ENCODE measurements at regions not wholly inside any gene's neighbourhood (a gene's known extent, or its start where the extent isn't known, plus 50 kb on each side); places are given as distances from the start of the nearest gene placed in this dataset.

DNA sequence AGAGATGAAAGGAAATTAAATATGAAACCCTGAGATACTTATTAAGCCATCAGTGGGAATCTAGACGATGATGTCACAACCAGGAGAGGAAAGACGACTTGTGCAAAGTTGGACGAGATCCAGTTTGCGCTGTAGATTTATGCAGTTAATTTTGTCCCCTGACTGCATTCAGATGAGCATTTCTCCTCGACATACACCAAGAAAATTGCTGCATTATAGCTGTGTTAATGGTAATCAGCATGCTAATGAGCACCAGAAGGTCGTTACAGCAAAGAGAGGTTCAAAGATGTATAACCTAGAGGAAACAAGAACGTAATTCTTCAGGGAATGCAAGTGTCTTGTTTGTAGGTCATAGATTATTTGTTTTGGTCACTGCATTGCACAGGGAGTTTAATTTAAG, 371.7 kb downstream of the RBM26 start:
- intact Hi-C loops (cut with micrococcal nuclease; ENCODE audit: unreplicated experiment): no loop called here
- no peak for DNase-seq
- Mint-ChIP-seq H3K27me3 (ENCODE audit: unreplicated experiment) (no peaks in the 10 kb centered on the region), H3K27ac (ENCODE audit: unreplicated experiment) (no peak overlapping the region), H3K9me3 (ENCODE audit: low read depth, unreplicated experiment) (no peaks in the 10 kb centered on the region), H3K4me3 (ENCODE audit: low read depth, unreplicated experiment) (no peak overlapping the region), H3K4me1 (ENCODE audit: low read depth, unreplicated experiment) (no peaks in the 10 kb centered on the region), H3K36me3 (ENCODE audit: insufficient read depth, unreplicated experiment) (no peaks in the 10 kb centered on the region)
- CTCF ChIA-PET: no interaction called here
- TF ChIP-seq, protein P1, sequence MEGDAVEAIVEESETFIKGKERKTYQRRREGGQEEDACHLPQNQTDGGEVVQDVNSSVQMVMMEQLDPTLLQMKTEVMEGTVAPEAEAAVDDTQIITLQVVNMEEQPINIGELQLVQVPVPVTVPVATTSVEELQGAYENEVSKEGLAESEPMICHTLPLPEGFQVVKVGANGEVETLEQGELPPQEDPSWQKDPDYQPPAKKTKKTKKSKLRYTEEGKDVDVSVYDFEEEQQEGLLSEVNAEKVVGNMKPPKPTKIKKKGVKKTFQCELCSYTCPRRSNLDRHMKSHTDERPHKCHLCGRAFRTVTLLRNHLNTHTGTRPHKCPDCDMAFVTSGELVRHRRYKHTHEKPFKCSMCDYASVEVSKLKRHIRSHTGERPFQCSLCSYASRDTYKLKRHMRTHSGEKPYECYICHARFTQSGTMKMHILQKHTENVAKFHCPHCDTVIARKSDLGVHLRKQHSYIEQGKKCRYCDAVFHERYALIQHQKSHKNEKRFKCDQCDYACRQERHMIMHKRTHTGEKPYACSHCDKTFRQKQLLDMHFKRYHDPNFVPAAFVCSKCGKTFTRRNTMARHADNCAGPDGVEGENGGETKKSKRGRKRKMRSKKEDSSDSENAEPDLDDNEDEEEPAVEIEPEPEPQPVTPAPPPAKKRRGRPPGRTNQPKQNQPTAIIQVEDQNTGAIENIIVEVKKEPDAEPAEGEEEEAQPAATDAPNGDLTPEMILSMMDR (IDR thresholded peaks at IDR 0.05; ENCODE audit: unreplicated experiment): no peak
- no TSS peak for BruUV-seq (replicated peaks)

DNA sequence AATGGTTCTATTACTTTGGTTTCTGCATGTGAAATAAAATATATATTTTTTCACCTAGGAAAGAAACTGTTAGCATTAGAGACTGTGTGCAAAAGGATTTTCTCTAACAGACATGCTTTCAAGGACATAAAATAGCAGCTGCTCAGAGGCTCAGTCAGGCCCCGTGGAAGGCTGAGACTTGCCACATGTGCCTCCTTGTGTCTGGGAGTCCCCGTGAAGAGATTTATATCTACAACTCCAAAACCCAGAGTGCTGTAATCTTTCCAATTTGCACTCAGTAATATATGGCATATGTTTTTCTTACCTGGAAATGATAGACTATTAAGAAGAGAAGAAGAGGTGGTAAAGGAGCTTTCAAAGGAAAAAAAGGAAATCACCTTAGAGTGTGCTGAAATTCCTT, 371.6 kb upstream of the OBI1 start:
- H3K4me3 Mint-ChIP-seq (ENCODE audit: low read depth, unreplicated experiment): no peak overlapping the region
- BruUV-seq (replicated peaks): no TSS peak
- CTCF ChIA-PET: no interaction called here
- H3K36me3 Mint-ChIP-seq (ENCODE audit: insufficient read depth, unreplicated experiment): no peaks in the 10 kb centered on the region
- H3K9me3 Mint-ChIP-seq (ENCODE audit: low read depth, unreplicated experiment): no peaks in the 10 kb centered on the region
- DNase-seq: no peak
- intact Hi-C loops (cut with micrococcal nuclease; ENCODE audit: unreplicated experiment): no loop called here
- TF ChIP-seq, protein P1 (IDR thresholded peaks at IDR 0.05; ENCODE audit: unreplicated experiment): no peak
- no peaks in the 10 kb centered on the region for H3K4me1 Mint-ChIP-seq (ENCODE audit: low read depth, unreplicated experiment)
- H3K27ac Mint-ChIP-seq (ENCODE audit: unreplicated experiment): no peak overlapping the region
- H3K27me3 Mint-ChIP-seq (ENCODE audit: unreplicated experiment): no peaks in the 10 kb centered on the region

DNA sequence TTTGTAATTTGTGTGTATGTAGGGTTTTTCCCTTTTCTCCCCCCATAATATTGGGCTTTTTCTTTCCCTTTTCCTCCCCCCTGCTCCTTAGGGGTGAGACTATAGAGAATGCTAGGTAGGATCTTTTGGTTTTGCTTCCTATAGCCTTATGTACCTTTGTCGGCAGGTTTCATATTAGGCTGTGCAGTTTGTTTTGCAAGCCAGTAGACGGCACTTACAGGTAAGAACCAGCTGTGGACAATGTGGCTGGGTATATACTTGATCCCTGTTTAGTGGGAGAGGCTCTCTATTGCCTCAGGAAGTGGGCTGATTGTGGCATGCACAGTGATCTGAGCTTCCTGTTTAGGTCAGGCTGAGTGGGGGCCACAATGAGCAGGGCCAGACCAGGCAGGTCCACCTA, 359.2 kb upstream of the OBI1 start:
- Mint-ChIP-seq H3K4me3 (ENCODE audit: low read depth, unreplicated experiment) (no peak overlapping the region), H3K36me3 (ENCODE audit: insufficient read depth, unreplicated experiment) (no peaks in the 10 kb centered on the region), H3K4me1 (ENCODE audit: low read depth, unreplicated experiment) (no peaks in the 10 kb centered on the region), H3K27ac (ENCODE audit: unreplicated experiment) (no peak overlapping the region), H3K9me3 (ENCODE audit: low read depth, unreplicated experiment) (no peaks in the 10 kb centered on the region), H3K27me3 (ENCODE audit: unreplicated experiment) (no peaks in the 10 kb centered on the region)
- CTCF ChIA-PET: no interaction called here
- BruUV-seq (replicated peaks): no TSS peak
- DNase-seq: no peak
- intact Hi-C loops (cut with micrococcal nuclease; ENCODE audit: unreplicated experiment): no loop called here
- TF ChIP-seq, protein P1 (IDR thresholded peaks at IDR 0.05; ENCODE audit: unreplicated experiment): no peak

DNA sequence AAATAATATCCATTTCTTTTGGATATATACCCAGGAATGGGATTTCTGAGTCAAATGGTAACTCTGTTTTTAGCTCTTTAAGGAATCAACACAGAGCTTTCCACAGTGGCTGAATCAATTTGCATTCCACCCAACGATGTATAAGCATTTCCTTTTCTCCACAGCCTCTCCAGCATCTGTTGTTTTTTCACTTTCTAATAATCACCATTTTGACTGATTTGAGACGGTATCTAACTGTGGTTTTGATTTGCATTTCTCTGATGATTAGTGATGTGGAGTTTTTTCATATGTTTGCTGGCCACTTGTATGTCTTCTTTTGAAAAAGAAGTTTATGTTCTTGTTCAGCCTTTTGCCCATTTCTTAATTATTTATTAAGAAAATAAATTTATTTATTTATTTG, 352.2 kb upstream of the OBI1 start:
- no peak overlapping the region for H3K27ac Mint-ChIP-seq (ENCODE audit: unreplicated experiment)
- BruUV-seq (replicated peaks): no TSS peak
- CTCF ChIA-PET: no interaction called here
- TF ChIP-seq, protein P1 (IDR thresholded peaks at IDR 0.05; ENCODE audit: unreplicated experiment): no peak
- H3K9me3 Mint-ChIP-seq (ENCODE audit: low read depth, unreplicated experiment): no peaks in the 10 kb centered on the region
- H3K4me3 Mint-ChIP-seq (ENCODE audit: low read depth, unreplicated experiment): no peak overlapping the region
- no peak for DNase-seq
- intact Hi-C loops (cut with micrococcal nuclease; ENCODE audit: unreplicated experiment): no loop called here
- no peaks in the 10 kb centered on the region for H3K27me3 Mint-ChIP-seq (ENCODE audit: unreplicated experiment)
- H3K4me1 Mint-ChIP-seq (ENCODE audit: low read depth, unreplicated experiment): no peaks in the 10 kb centered on the region
- no peaks in the 10 kb centered on the region for H3K36me3 Mint-ChIP-seq (ENCODE audit: insufficient read depth, unreplicated experiment)
